ENCODE measurements at regions not wholly inside any gene's neighbourhood (a gene's known extent, or its start where the extent isn't known, plus 50 kb on each side); places are given as distances from the start of the nearest gene placed in this dataset.

GRCh38 chr3:34189133-34189532 lies 390.7 kb downstream of the PDCD6IP start:
- H3K27me3 ChIP-seq (ENCODE audit: insufficient read depth, low read length), result no peaks in the 10 kb centered on the region
- H3K36me3 ChIP-seq (ENCODE audit: control insufficient read depth in 1 of 2, insufficient read depth in 2 of 2, low read length in 2 of 2), result no peaks in the 10 kb centered on the region
- no peak overlapping the region for H2AFZ ChIP-seq (ENCODE audit: insufficient read depth, low read length, poor library complexity)
- no peak overlapping the region for H3K27ac ChIP-seq (ENCODE audit: low read depth, low read length)
- H2BK5ac ChIP-seq (ENCODE audit: low read depth, low read length, poor library complexity), result no peak overlapping the region
- no peak overlapping the region for H3K4ac ChIP-seq (ENCODE audit: low read depth, low read length)
- H3K9ac ChIP-seq (ENCODE audit: low read length), result no peak overlapping the region
- WGBS (ENCODE audit: extremely low coverage, insufficient coverage, insufficient read length), result no CpG with 5 or more reads among the region's 7 CpGs
- no peak for DNase-seq
- H2AK5ac ChIP-seq (ENCODE audit: low read length), result no peak overlapping the region
- H3K79me1 ChIP-seq (ENCODE audit: low read length), result no peaks in the 10 kb centered on the region
- no peak overlapping the region for H4K91ac ChIP-seq (ENCODE audit: low read depth, low read length)
- no peak overlapping the region for H3K4me2 ChIP-seq (ENCODE audit: low read length)
- H3K9me3 ChIP-seq (ENCODE audit: insufficient read depth, low read depth, low read length), result no peaks in the 10 kb centered on the region
- H3K4me3 ChIP-seq (ENCODE audit: low read depth, low read length), result no peak overlapping the region
- H2BK12ac ChIP-seq (ENCODE audit: low read length), result no peak overlapping the region
- H3K4me1 ChIP-seq (ENCODE audit: control insufficient read depth in 1 of 2, insufficient read depth in 2 of 2, low read length in 2 of 2), result no peaks in the 10 kb centered on the region
- no peak overlapping the region for H3K23ac ChIP-seq (ENCODE audit: low read length)
- H4K8ac ChIP-seq (ENCODE audit: low read depth, low read length), result no peak overlapping the region
- no peak overlapping the region for H2BK120ac ChIP-seq (ENCODE audit: insufficient read depth, low read length, poor library complexity)
- H4K12ac ChIP-seq (ENCODE audit: low read depth, low read length), result no peak overlapping the region
- no peaks in the 10 kb centered on the region for H3K79me2 ChIP-seq (ENCODE audit: control insufficient read depth, insufficient read depth, low read length, poor library complexity)
- no peak overlapping the region for H3K18ac ChIP-seq (ENCODE audit: low read length)
- H3K14ac ChIP-seq (ENCODE audit: low read length), result no peak overlapping the region

DNA sequence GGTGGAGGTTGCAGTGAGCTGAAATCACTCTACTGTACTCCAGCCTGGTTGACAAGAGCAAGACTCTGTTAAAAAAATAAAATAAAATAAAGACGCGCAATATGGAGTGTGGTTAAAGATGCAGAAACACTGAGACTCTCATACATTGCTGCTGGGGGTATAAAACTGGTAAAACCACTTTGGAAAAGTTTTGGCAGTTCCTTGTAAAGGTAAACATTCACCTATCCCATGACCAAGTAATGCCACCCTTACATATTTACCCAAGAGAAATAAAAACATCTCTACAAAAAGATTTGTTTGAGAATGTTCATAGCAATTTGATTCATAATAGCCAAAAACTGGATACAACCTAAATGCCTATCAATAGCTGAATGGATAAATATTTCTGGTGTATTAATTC lies 398.5 kb downstream of the PDCD6IP start:
- Histone ChIP-seq H3K9me3 (ENCODE audit: insufficient read depth, low read depth, low read length) (no peaks in the 10 kb centered on the region), H2AFZ (ENCODE audit: insufficient read depth, low read length, poor library complexity) (no peak overlapping the region), H4K91ac (ENCODE audit: low read depth, low read length) (no peak overlapping the region), H3K79me2 (ENCODE audit: control insufficient read depth, insufficient read depth, low read length, poor library complexity) (no peaks in the 10 kb centered on the region), H2BK120ac (ENCODE audit: insufficient read depth, low read length, poor library complexity) (no peak overlapping the region), H3K79me1 (ENCODE audit: low read length) (no peaks in the 10 kb centered on the region), H3K27me3 (ENCODE audit: insufficient read depth, low read length) (no peaks in the 10 kb centered on the region), H2AK5ac (ENCODE audit: low read length) (no peak overlapping the region), H3K4me2 (ENCODE audit: low read length) (no peak overlapping the region), H3K23ac (ENCODE audit: low read length) (no peak overlapping the region), H3K14ac (ENCODE audit: low read length) (no peak overlapping the region), H2BK5ac (ENCODE audit: low read depth, low read length, poor library complexity) (no peak overlapping the region), H4K8ac (ENCODE audit: low read depth, low read length) (no peak overlapping the region), H3K9ac (ENCODE audit: low read length) (no peak overlapping the region), H2BK12ac (ENCODE audit: low read length) (no peak overlapping the region), H3K4me3 (ENCODE audit: low read depth, low read length) (no peak overlapping the region), H3K36me3 (ENCODE audit: control insufficient read depth in 1 of 2, insufficient read depth in 2 of 2, low read length in 2 of 2) (no peaks in the 10 kb centered on the region), H3K4me1 (ENCODE audit: control insufficient read depth in 1 of 2, insufficient read depth in 2 of 2, low read length in 2 of 2) (no peaks in the 10 kb centered on the region), H3K18ac (ENCODE audit: low read length) (no peak overlapping the region), H3K4ac (ENCODE audit: low read depth, low read length) (no peak overlapping the region), H3K27ac (ENCODE audit: low read depth, low read length) (no peak overlapping the region), H4K12ac (ENCODE audit: low read depth, low read length) (no peak overlapping the region)
- no peak for DNase-seq
- WGBS (ENCODE audit: extremely low coverage, insufficient coverage, insufficient read length), result no CpG with 5 or more reads among the region's 2 CpGs

GRCh38 chr3:34198309-34198708 lies 399.9 kb downstream of the PDCD6IP start:
- H3K27me3 ChIP-seq (ENCODE audit: insufficient read depth, low read length), result no peaks in the 10 kb centered on the region
- no peaks in the 10 kb centered on the region for H3K79me1 ChIP-seq (ENCODE audit: low read length)
- no peak overlapping the region for H2AFZ ChIP-seq (ENCODE audit: insufficient read depth, low read length, poor library complexity)
- no peak overlapping the region for H3K18ac ChIP-seq (ENCODE audit: low read length)
- no CpG with 5 or more reads among the region's 1 CpG for WGBS (ENCODE audit: extremely low coverage, insufficient coverage, insufficient read length)
- H3K4ac ChIP-seq (ENCODE audit: low read depth, low read length), result no peak overlapping the region
- no peak overlapping the region for H2BK12ac ChIP-seq (ENCODE audit: low read length)
- H3K4me2 ChIP-seq (ENCODE audit: low read length), result no peak overlapping the region
- H3K27ac ChIP-seq (ENCODE audit: low read depth, low read length), result no peak overlapping the region
- DNase-seq, result no peak
- H3K14ac ChIP-seq (ENCODE audit: low read length), result no peak overlapping the region
- no peak overlapping the region for H3K9ac ChIP-seq (ENCODE audit: low read length)
- H3K79me2 ChIP-seq (ENCODE audit: control insufficient read depth, insufficient read depth, low read length, poor library complexity), result no peaks in the 10 kb centered on the region
- H4K8ac ChIP-seq (ENCODE audit: low read depth, low read length), result no peak overlapping the region
- no peaks in the 10 kb centered on the region for H3K4me1 ChIP-seq (ENCODE audit: control insufficient read depth in 1 of 2, insufficient read depth in 2 of 2, low read length in 2 of 2)
- no peak overlapping the region for H4K91ac ChIP-seq (ENCODE audit: low read depth, low read length)
- no peak overlapping the region for H3K4me3 ChIP-seq (ENCODE audit: low read depth, low read length)
- no peaks in the 10 kb centered on the region for H3K9me3 ChIP-seq (ENCODE audit: insufficient read depth, low read depth, low read length)
- H2AK5ac ChIP-seq (ENCODE audit: low read length), result no peak overlapping the region
- H4K12ac ChIP-seq (ENCODE audit: low read depth, low read length), result no peak overlapping the region
- no peak overlapping the region for H2BK5ac ChIP-seq (ENCODE audit: low read depth, low read length, poor library complexity)
- H3K23ac ChIP-seq (ENCODE audit: low read length), result no peak overlapping the region
- H2BK120ac ChIP-seq (ENCODE audit: insufficient read depth, low read length, poor library complexity), result no peak overlapping the region
- no peaks in the 10 kb centered on the region for H3K36me3 ChIP-seq (ENCODE audit: control insufficient read depth in 1 of 2, insufficient read depth in 2 of 2, low read length in 2 of 2)

GRCh38 chr3:34200576-34200975 lies 402.1 kb downstream of the PDCD6IP start:
- H2BK5ac ChIP-seq (ENCODE audit: low read depth, low read length, poor library complexity), result no peak overlapping the region
- H3K23ac ChIP-seq (ENCODE audit: low read length), result no peak overlapping the region
- no peaks in the 10 kb centered on the region for H3K27me3 ChIP-seq (ENCODE audit: insufficient read depth, low read length)
- H3K9ac ChIP-seq (ENCODE audit: low read length), result no peak overlapping the region
- no peak overlapping the region for H2AFZ ChIP-seq (ENCODE audit: insufficient read depth, low read length, poor library complexity)
- no peak overlapping the region for H3K4me2 ChIP-seq (ENCODE audit: low read length)
- no peak overlapping the region for H4K91ac ChIP-seq (ENCODE audit: low read depth, low read length)
- H2AK5ac ChIP-seq (ENCODE audit: low read length), result no peak overlapping the region
- no peaks in the 10 kb centered on the region for H3K79me1 ChIP-seq (ENCODE audit: low read length)
- H3K36me3 ChIP-seq (ENCODE audit: control insufficient read depth in 1 of 2, insufficient read depth in 2 of 2, low read length in 2 of 2), result no peaks in the 10 kb centered on the region
- no CpG with 5 or more reads among the region's 1 CpG for WGBS (ENCODE audit: extremely low coverage, insufficient coverage, insufficient read length)
- H3K4me1 ChIP-seq (ENCODE audit: control insufficient read depth in 1 of 2, insufficient read depth in 2 of 2, low read length in 2 of 2), result no peaks in the 10 kb centered on the region
- H3K4me3 ChIP-seq (ENCODE audit: low read depth, low read length), result no peak overlapping the region
- H4K8ac ChIP-seq (ENCODE audit: low read depth, low read length), result no peak overlapping the region
- no peak overlapping the region for H3K18ac ChIP-seq (ENCODE audit: low read length)
- H3K79me2 ChIP-seq (ENCODE audit: control insufficient read depth, insufficient read depth, low read length, poor library complexity), result no peaks in the 10 kb centered on the region
- H3K27ac ChIP-seq (ENCODE audit: low read depth, low read length), result no peak overlapping the region
- H3K9me3 ChIP-seq (ENCODE audit: insufficient read depth, low read depth, low read length), result no peaks in the 10 kb centered on the region
- no peak for DNase-seq
- no peak overlapping the region for H2BK120ac ChIP-seq (ENCODE audit: insufficient read depth, low read length, poor library complexity)
- H2BK12ac ChIP-seq (ENCODE audit: low read length), result no peak overlapping the region
- no peak overlapping the region for H4K12ac ChIP-seq (ENCODE audit: low read depth, low read length)
- H3K14ac ChIP-seq (ENCODE audit: low read length), result no peak overlapping the region
- no peak overlapping the region for H3K4ac ChIP-seq (ENCODE audit: low read depth, low read length)

Measured in trophoblast cell (in vitro differentiated cells and primary cell).